AG10803 (cell line): ENCODE measurements at regions not wholly inside any gene's neighbourhood (a gene's known extent, or its start where the extent isn't known, plus 50 kb on each side); places are given as distances from the start of the nearest gene placed in this dataset.

Experiments
- DNase-seq: peaks from one replicate; pipeline ENCODE4 v3.0.0; 2010; ENCODE audit warnings: low read depth
- H3K4me3 ChIP-seq: 2 replicates; pipeline ENCODE4 v1.5.1; 2011; ENCODE audit warnings: mild to moderate bottlenecking, low read length, control low read depth
- CTCF ChIP-seq: conservative IDR thresholded peaks from 2 replicates; pipeline ENCODE4 v1.5.1; 2011; ENCODE audit warnings: mild to moderate bottlenecking, low read length, control low read depth, inconsistent platforms

DNA sequence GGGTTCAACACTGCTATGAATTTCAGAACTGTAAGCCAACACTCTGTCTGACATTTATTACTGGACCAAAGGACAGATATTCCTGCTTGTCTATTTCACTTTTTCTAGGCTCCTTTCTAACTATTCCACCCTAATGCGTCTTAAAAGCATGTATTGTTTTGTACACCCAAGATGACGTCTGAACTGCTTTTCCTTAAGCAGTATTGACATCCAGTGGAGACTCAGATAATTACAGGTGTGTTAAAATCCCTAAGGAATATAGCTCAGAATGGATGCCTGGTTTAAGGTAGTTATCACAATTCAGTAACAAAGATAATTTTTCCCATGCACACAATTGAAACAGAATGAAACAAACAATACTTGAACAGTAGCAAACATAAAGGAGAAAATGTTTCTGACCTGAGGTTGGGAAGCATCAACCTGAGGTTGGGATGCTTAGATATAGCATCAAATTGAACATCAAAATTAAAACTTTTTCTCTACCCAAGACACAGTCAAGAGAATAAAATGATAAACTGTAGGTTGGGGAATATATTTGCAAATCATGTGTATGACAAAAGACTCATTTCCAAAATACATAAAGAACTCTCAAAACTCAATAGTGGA lies 93.7 kb upstream of the PTPRR start:
- DNase-seq, result peak; percentile 57
- TF ChIP-seq CTCF, result peak; percentile 58
- peak overlapping the region; percentile 29; the same call in 1 of the 2 replicates for H3K4me3 ChIP-seq

DNA sequence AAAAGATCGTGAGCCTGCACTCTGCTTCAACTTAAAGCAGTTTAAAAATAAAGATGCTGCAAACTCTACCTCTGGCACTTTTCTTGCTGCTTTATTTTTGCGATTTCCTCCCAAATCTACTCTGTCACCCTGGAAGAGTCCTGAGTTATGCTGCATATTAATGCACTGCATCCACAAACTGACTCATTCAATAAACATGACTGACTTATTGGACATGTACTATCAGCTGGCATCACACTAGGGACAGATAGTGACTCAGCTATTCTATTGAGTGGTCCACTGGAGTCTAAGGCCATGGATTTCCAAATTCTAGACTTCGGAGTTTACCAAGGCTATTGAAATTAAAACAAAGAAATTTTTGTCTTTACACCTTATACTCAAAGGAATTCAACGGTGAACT lies 90.7 kb upstream of the PTPRR start:
- TF ChIP-seq CTCF, result no peak
- DNase-seq, result peak; percentile 6
- no peak overlapping the region for H3K4me3 ChIP-seq

GRCh38 chr12:71010143-71010479 lies 89.6 kb upstream of the PTPRR start:
- H3K4me3 ChIP-seq, result no peak overlapping the region
- TF ChIP-seq CTCF, result no peak
- DNase-seq, result no peak

- no peak for TF ChIP-seq CTCF
- H3K4me3 ChIP-seq, result no peak overlapping the region
- DNase-seq, result no peak
Observed at GRCh38 chr12:71009430-71010142, 89.0 kb upstream of the PTPRR start.

DNA sequence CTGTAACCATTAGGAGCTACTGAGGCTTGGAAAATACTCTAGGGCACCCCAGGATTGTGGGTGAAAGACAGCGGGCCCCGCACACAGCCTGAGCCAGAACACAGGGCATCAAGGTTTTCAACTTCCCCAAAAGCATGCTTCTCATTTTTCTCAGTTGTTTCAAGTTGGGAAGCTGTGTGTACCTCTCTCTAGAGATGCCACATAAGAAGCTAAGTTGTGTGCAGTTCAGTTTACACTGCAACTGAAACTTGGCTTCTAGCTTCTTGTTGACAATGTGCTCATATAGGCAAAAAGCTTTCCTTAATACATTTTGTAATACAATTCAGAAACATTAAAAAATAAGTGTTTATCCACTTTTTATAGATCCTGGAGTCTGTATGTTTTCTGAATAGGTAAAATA lies 88.1 kb upstream of the PTPRR start:
- no peak overlapping the region for H3K4me3 ChIP-seq
- no peak for DNase-seq
- no peak for TF ChIP-seq CTCF

DNA sequence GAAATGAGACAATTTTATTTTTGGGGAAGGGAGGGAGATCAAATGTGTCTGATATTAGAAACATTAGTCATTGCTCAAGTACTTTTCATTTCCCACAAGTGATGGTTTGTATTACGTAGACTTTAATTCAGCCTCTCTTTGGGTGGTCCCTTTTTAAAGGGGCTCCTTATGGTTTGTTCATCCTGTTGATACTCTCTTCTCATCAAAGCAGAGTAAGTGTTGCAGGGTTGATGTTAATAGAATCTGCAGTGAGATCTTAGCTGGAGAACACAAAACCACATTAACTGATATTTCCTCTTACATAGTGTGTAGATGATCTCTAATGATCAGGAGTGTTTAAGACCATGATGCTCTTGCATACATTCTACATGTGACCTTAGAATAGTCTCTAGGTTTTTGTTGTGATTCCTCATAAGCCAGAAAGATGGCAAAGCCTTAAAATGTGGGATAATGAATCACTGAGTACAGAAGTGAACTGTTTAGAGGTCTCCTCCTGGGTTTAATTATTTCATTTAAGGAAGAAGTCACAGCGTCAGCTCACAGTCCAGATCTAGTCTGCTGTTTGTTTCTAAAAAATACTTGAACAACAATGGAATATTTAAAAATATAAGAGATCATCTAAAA lies 87.4 kb upstream of the PTPRR start:
- TF ChIP-seq CTCF, result no peak
- H3K4me3 ChIP-seq, result no peak overlapping the region
- peak; percentile 11 for DNase-seq

GRCh38 chr12:71007020-71007419 lies 86.5 kb upstream of the PTPRR start:
- H3K4me3 ChIP-seq, result no peak overlapping the region
- no peak for TF ChIP-seq CTCF
- DNase-seq, result no peak
